Trophoblast cell (in vitro differentiated cells and primary cell): ENCODE measurements at regions not wholly inside any gene's neighbourhood (a gene's known extent, or its start where the extent isn't known, plus 50 kb on each side); places are given as distances from the start of the nearest gene placed in this dataset.
A peak's percentile ranks its signal among the peaks of the same experiment; 100 is the strongest.

ENCODE experiments used
- DNase-seq, 2 donors: peaks; one replicate each; pipeline ENCODE4 v3.0.0-alpha.2; 2016
- H2AFZ ChIP-seq: 2 replicates; pipeline ENCODE4 v1.6.1; 2013; ENCODE audit warnings: low read length, moderate library complexity, mild to moderate bottlenecking; ENCODE audit not compliant: insufficient read depth, poor library complexity
- H2AK5ac ChIP-seq: 2 replicates; pipeline ENCODE4 v1.6.1; 2013; ENCODE audit warnings: mild to moderate bottlenecking, low read length
- H2BK120ac ChIP-seq: 2 replicates; pipeline ENCODE4 v1.6.1; 2013; ENCODE audit warnings: low read length, mild to moderate bottlenecking, moderate library complexity; ENCODE audit not compliant: insufficient read depth, poor library complexity
- H2BK12ac ChIP-seq: 2 replicates; pipeline ENCODE4 v1.6.1; 2013; ENCODE audit warnings: mild to moderate bottlenecking, low read length, moderate library complexity
- H2BK5ac ChIP-seq: 2 replicates; pipeline ENCODE4 v1.6.1; 2013; ENCODE audit warnings: low read length, low read depth, moderate library complexity, mild to moderate bottlenecking; ENCODE audit not compliant: poor library complexity
- H3K14ac ChIP-seq: 2 replicates; pipeline ENCODE4 v1.6.1; 2013; ENCODE audit warnings: mild to moderate bottlenecking, low read length
- H3K18ac ChIP-seq: 2 replicates; pipeline ENCODE4 v1.6.1; 2013; ENCODE audit warnings: mild to moderate bottlenecking, low read length
- H3K23ac ChIP-seq: 2 replicates; pipeline ENCODE4 v1.6.1; 2013; ENCODE audit warnings: low read length
- H3K27ac ChIP-seq: 2 replicates; pipeline ENCODE4 v1.5.1; 2013; ENCODE audit warnings: low read depth, mild to moderate bottlenecking, inconsistent platforms, low read length, moderate library complexity
- H3K27me3 ChIP-seq: 2 replicates; pipeline ENCODE4 v1.6.1; 2013; ENCODE audit warnings: inconsistent platforms, mild to moderate bottlenecking, low read length, moderate library complexity; ENCODE audit not compliant: insufficient read depth
- H3K36me3 ChIP-seq, 2 experiments: 1 replicate in 1 of 2; 2 replicates in 1 of 2; pipeline ENCODE4 v1.6.1; 2013; ENCODE audit warnings: low read length in 2 of 2, mild to moderate bottlenecking in 2 of 2, moderate library complexity in 1 of 2; ENCODE audit not compliant: insufficient read depth in 2 of 2, control insufficient read depth in 1 of 2
- H3K4ac ChIP-seq: 2 replicates; pipeline ENCODE4 v1.6.1; 2013; ENCODE audit warnings: low read depth, mild to moderate bottlenecking, low read length, moderate library complexity
- H3K4me1 ChIP-seq, 2 experiments: 1 replicate in 1 of 2; 2 replicates in 1 of 2; pipeline ENCODE4 v1.6.1; 2013; ENCODE audit warnings: low read length in 2 of 2, mild to moderate bottlenecking in 2 of 2, moderate library complexity in 1 of 2; ENCODE audit not compliant: insufficient read depth in 2 of 2, control insufficient read depth in 1 of 2
- H3K4me2 ChIP-seq: 2 replicates; pipeline ENCODE4 v1.6.1; 2013; ENCODE audit warnings: inconsistent platforms, mild to moderate bottlenecking, low read length, moderate library complexity
- H3K4me3 ChIP-seq: 2 replicates; pipeline ENCODE4 v1.5.1; 2013; ENCODE audit warnings: mild to moderate bottlenecking, low read depth, low read length, inconsistent platforms
- H3K79me1 ChIP-seq: one replicate; pipeline ENCODE4 v1.6.1; 2013; ENCODE audit warnings: low read length
- H3K79me2 ChIP-seq: 2 replicates; pipeline ENCODE4 v1.6.1; 2013; ENCODE audit warnings: low read length, mild to moderate bottlenecking; ENCODE audit not compliant: control insufficient read depth, insufficient read depth, poor library complexity
- H3K9ac ChIP-seq: 2 replicates; pipeline ENCODE4 v1.6.1; 2013; ENCODE audit warnings: mild to moderate bottlenecking, low read length
- H3K9me3 ChIP-seq: 2 replicates; pipeline ENCODE4 v1.6.1; 2013; ENCODE audit warnings: low read depth, mild to moderate bottlenecking, control low read depth, inconsistent platforms, low read length; ENCODE audit not compliant: insufficient read depth
- H4K12ac ChIP-seq: 2 replicates; pipeline ENCODE4 v1.6.1; 2013; ENCODE audit warnings: low read depth, mild to moderate bottlenecking, low read length, moderate library complexity
- H4K8ac ChIP-seq: 2 replicates; pipeline ENCODE4 v1.6.1; 2013; ENCODE audit warnings: low read depth, mild to moderate bottlenecking, low read length, moderate library complexity
- H4K91ac ChIP-seq: one replicate; pipeline ENCODE4 v1.6.1; 2013; ENCODE audit warnings: low read depth, mild to moderate bottlenecking, low read length, moderate library complexity
- WGBS: extraction: QIAGEN DNeasy Blood & Tissue Kit; methylation state at CpG from one replicate; pipeline ENCODE4 v1.1.7; 2013; ENCODE audit warnings: missing lambda C conversion rate; ENCODE audit not compliant: insufficient read length, insufficient coverage; ENCODE audit errors: extremely low coverage; 5-methylcytosine and 5-hydroxymethylcytosine counted together

DNA sequence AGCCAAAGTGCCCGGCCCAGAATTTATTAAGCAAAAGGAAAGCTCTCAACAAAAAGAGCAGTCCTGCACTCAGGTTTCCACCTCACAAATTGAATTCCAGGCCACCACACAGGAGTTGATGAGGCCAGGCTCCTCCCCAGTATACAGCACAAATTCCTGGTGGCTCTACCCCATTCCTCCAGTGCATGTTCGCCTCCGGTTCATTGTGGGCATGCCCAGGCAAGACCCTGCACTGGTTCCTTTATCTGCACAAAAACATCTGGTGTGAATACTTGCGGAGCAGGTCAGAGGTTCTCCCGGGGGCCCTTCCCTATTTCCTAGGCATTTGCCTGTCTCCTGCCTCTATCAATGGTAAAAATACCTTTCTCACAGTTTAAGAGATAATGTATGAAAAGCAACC, 195.2 kb upstream of the ANXA10 start:
- peak overlapping the region; percentile 57 for H4K91ac ChIP-seq
- no peak overlapping the region for H3K4ac ChIP-seq
- H3K4me1 ChIP-seq, result peaks cover 11% of the 10 kb centered on the region in 2 experiments
- H4K12ac ChIP-seq, result no peak overlapping the region
- no CpG with 5 or more reads among the region's 5 CpGs for WGBS
- no peak overlapping the region for H3K23ac ChIP-seq
- H3K4me2 ChIP-seq, result no peak overlapping the region
- peak overlapping the region; percentile 81 for H3K27ac ChIP-seq
- peaks cover 16% of the 10 kb centered on the region for H3K79me1 ChIP-seq
- H2BK5ac ChIP-seq, result no peak overlapping the region
- H3K9me3 ChIP-seq, result peaks cover 2% of the 10 kb centered on the region
- no peaks in the 10 kb centered on the region for H3K36me3 ChIP-seq
- no peak overlapping the region for H2BK12ac ChIP-seq
- no peak overlapping the region for H2BK120ac ChIP-seq
- H3K27me3 ChIP-seq, result no peaks in the 10 kb centered on the region
- H3K9ac ChIP-seq, result no peak overlapping the region
- no peak overlapping the region for H2AFZ ChIP-seq
- H4K8ac ChIP-seq, result no peak overlapping the region
- no peak overlapping the region for H3K18ac ChIP-seq
- no peak overlapping the region for H2AK5ac ChIP-seq
- peak; percentile 79 to 82 for DNase-seq
- H3K4me3 ChIP-seq, result no peak overlapping the region
- H3K79me2 ChIP-seq, result peaks cover 3% of the 10 kb centered on the region
- no peak overlapping the region for H3K14ac ChIP-seq

DNA sequence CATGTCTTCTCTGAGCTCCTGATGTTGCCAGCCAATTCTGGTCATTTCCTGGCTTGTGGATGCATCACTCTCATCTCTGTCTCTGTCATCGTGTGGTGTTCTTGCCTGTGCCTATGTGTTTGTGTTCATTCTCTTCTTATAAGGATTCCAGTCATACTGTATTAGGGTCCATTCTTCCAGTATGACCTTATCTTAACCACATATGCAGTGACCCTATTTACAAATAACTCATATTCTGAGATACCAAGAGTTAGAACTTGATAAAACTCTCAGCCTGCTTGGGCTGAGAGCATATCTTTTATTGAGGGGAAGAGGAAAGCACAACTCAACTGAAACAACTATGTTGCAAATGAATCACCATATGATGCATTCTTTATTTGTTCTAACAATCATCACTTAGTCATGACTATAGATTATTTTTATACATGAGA, 189.0 kb upstream of the ANXA10 start:
- Histone ChIP-seq H2AFZ (no peak overlapping the region), H3K27ac (no peak overlapping the region), H3K79me2 (no peaks in the 10 kb centered on the region), H4K91ac (no peak overlapping the region), H3K27me3 (no peaks in the 10 kb centered on the region), H2AK5ac (no peak overlapping the region), H3K9ac (no peak overlapping the region), H3K4ac (no peak overlapping the region), H3K23ac (no peak overlapping the region), H3K4me3 (no peak overlapping the region), H3K4me1 (no peaks in the 10 kb centered on the region), H3K18ac (no peak overlapping the region), H3K4me2 (no peak overlapping the region), H2BK120ac (no peak overlapping the region), H2BK5ac (no peak overlapping the region), H4K8ac (no peak overlapping the region), H2BK12ac (no peak overlapping the region), H4K12ac (no peak overlapping the region), H3K14ac (no peak overlapping the region), H3K9me3 (no peaks in the 10 kb centered on the region), H3K79me1 (no peaks in the 10 kb centered on the region), H3K36me3 (no peaks in the 10 kb centered on the region)
- WGBS, result no CpG with 5 or more reads among the region's 1 CpG
- no peak for DNase-seq

DNA sequence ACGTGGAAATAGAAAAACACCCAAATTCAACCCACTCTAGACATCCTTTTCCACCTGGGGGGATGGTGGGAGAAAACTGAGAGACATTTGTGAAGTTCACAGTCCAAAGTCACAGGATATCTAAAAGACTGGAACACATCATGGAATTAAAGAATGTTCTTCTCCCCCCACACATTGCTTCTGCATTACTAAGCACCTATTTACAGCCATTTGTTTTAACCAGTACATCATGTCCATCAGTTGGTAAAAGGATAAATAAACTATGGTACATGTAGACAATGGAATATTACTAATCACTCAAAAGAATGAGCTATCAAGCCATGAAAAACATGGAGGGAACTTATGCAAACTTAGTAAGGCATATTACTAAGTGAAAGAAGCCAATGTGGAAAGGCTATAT, 185.5 kb upstream of the ANXA10 start:
- no CpG with 5 or more reads among the region's 1 CpG for WGBS
- H3K27me3 ChIP-seq, result no peaks in the 10 kb centered on the region
- H3K4ac ChIP-seq, result no peak overlapping the region

DNA sequence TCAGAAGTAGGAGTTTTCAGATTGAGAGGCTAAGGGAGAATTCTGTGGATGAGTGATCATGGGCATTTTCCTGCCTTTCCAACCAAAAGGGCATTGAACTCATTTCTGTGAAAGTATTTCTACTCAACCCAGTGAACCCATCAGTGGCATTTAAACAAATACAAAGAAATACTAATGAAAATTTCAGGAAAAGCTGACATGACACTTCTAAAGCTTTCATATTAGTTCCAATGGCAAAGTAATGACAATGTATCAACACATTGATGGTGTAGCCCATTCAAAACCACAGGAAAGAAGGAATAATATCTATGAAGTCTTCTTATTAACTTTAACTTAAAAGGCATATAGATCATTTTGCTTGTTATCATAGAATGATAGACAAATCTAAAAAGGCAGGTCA, 183.5 kb upstream of the ANXA10 start:
- no peak for DNase-seq
- no peak overlapping the region for H3K4ac ChIP-seq
- H3K27me3 ChIP-seq, result no peaks in the 10 kb centered on the region
- no peaks in the 10 kb centered on the region for H3K79me2 ChIP-seq
- H4K91ac ChIP-seq, result no peak overlapping the region
- H3K18ac ChIP-seq, result no peak overlapping the region
- H3K4me1 ChIP-seq, result no peaks in the 10 kb centered on the region
- H3K9ac ChIP-seq, result no peak overlapping the region
- H3K14ac ChIP-seq, result no peak overlapping the region
- H3K9me3 ChIP-seq, result no peaks in the 10 kb centered on the region
- H3K27ac ChIP-seq, result no peak overlapping the region
- H2BK120ac ChIP-seq, result no peak overlapping the region
- H2BK12ac ChIP-seq, result no peak overlapping the region
- H2AFZ ChIP-seq, result no peak overlapping the region
- H3K4me3 ChIP-seq, result no peak overlapping the region
- no peak overlapping the region for H4K12ac ChIP-seq
- H4K8ac ChIP-seq, result no peak overlapping the region
- no peak overlapping the region for H3K4me2 ChIP-seq
- H3K23ac ChIP-seq, result no peak overlapping the region
- no peaks in the 10 kb centered on the region for H3K79me1 ChIP-seq
- no peak overlapping the region for H2BK5ac ChIP-seq
- H2AK5ac ChIP-seq, result no peak overlapping the region
- H3K36me3 ChIP-seq, result no peaks in the 10 kb centered on the region

More for the DNA sequence above, 185.5 kb upstream of the ANXA10 start:
- Histone ChIP-seq H3K4me3 (no peak overlapping the region), H3K36me3 (no peaks in the 10 kb centered on the region), H3K14ac (no peak overlapping the region), H2AFZ (no peak overlapping the region), H3K9me3 (no peaks in the 10 kb centered on the region), H3K4me1 (no peaks in the 10 kb centered on the region), H3K27ac (no peak overlapping the region), H4K91ac (no peak overlapping the region), H3K79me1 (no peaks in the 10 kb centered on the region), H3K23ac (no peak overlapping the region), H3K9ac (no peak overlapping the region), H2AK5ac (no peak overlapping the region), H3K79me2 (no peaks in the 10 kb centered on the region), H3K4me2 (no peak overlapping the region), H2BK5ac (no peak overlapping the region), H2BK120ac (no peak overlapping the region), H4K12ac (no peak overlapping the region), H2BK12ac (no peak overlapping the region), H3K18ac (no peak overlapping the region), H4K8ac (no peak overlapping the region)
- no peak for DNase-seq
